Adrenal gland (tissue), 5 donors: ENCODE measurements at regions not wholly inside any gene's neighbourhood (a gene's known extent, or its start where the extent isn't known, plus 50 kb on each side); places are given as distances from the start of the nearest gene placed in this dataset.

ENCODE experiments used
- POLR2A ChIP-seq, 2 donors: fragments of 450-650 bp; IDR thresholded peaks; one replicate each; pipeline ENCODE4 v1.6.1; 2017; ENCODE audit warnings: antibody characterized with exemption in 2 of 2, mild to moderate bottlenecking in 2 of 2, moderate library complexity in 1 of 2
- TF ChIP-seq, protein P1 (sequence below), 6 experiments: fragments of 450-650 bp in 4 of 6; fragments of 200-600 bp in 2 of 6; sonication (generic) in 1 of 6; IDR thresholded peaks; 1 replicate in 5 of 6; 2 replicates in 1 of 6; pipeline versions ENCODE4 v1.5.1 to v1.8.0; 2016 to 2021; ENCODE audit warnings: antibody characterized with exemption in 6 of 6, mild to moderate bottlenecking in 2 of 6, moderate library complexity in 1 of 6
- donor health status: DM: no; HTN: no; CAD: no.

DNA sequence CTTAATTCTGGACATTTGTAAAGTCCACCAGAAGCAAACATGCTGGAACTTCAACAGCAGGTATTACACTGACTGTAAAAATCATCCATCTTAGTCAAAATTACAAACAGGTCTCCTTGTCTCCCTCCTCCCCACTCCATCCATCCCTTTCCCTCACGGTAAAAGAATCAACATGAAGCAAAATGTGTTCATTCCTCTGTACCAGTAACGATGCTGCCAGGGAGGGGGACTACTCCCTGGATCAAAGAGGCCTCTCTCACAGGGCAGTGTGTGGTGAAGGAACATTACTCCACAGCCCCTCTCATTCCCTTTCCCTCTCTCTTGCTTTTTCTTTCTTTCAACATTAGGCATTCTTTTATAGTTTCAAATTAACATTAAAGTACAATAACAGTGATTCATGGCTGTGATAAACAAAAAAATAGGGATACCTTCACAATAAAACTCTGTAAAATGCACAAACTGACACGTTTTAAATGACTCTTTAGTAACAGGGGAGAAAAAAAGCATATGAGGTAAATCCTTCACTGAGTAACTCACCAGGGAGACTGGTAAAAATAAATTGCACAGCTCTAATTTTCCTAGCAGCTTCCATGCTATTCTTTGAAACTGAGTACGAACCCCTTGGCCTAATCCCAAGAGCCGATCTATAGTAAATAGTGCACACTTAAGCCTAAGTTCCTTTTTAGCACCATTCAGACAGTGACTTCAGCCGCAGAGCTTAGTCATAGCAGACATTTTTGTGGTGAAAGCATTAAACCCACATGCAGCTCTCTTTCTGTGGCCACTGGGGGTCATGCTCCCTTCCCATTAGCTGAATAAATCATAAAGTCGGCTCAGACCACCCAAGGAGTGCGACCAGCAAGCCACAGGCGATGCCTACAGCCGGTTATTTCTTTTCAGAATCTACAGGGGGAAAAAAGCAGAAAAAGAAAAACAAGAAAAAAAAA lies 215.6 kb upstream of the GYPA start:
- no peak for TF ChIP-seq POLR2A (IDR thresholded peaks at IDR 0.05)
- TF ChIP-seq, protein P1, sequence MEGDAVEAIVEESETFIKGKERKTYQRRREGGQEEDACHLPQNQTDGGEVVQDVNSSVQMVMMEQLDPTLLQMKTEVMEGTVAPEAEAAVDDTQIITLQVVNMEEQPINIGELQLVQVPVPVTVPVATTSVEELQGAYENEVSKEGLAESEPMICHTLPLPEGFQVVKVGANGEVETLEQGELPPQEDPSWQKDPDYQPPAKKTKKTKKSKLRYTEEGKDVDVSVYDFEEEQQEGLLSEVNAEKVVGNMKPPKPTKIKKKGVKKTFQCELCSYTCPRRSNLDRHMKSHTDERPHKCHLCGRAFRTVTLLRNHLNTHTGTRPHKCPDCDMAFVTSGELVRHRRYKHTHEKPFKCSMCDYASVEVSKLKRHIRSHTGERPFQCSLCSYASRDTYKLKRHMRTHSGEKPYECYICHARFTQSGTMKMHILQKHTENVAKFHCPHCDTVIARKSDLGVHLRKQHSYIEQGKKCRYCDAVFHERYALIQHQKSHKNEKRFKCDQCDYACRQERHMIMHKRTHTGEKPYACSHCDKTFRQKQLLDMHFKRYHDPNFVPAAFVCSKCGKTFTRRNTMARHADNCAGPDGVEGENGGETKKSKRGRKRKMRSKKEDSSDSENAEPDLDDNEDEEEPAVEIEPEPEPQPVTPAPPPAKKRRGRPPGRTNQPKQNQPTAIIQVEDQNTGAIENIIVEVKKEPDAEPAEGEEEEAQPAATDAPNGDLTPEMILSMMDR (IDR thresholded peaks at IDR 0.05) = no peak
